A673 (cell line): ENCODE measurements at regions not wholly inside any gene's neighbourhood (a gene's known extent, or its start where the extent isn't known, plus 50 kb on each side); places are given as distances from the start of the nearest gene placed in this dataset.

ENCODE experiments used
- BruUV-seq: library from RNA; stranded (reverse); fragments of 400-500 nt; replicated peaks from 2 replicates; lab custom pipeline; 2021; lab: Mats Ljungman, UMichigan
- CTCF ChIA-PET: fragments of 300-600 bp; sonication (Branson Sonifier 250); formaldehyde crosslinking; loops from one replicate; lab custom pipeline; 2022; ENCODE audit warnings: antibody characterized with exemption; lab: Charles Lee
- POLR2A ChIA-PET: fragments of 300-600 bp; sonication (Branson Sonifier 250); formaldehyde crosslinking; loops from one replicate; lab custom pipeline; 2022; ENCODE audit warnings: antibody characterized with exemption; ENCODE audit not compliant: low non-redundant PET; lab: Charles Lee
- DNase-seq: peaks from one replicate; pipeline ENCODE4 v3.0.0-alpha.2; 2015; ENCODE audit warnings: low spot score
- H3K27ac ChIP-seq: fragments of 200-600 bp; sonication (generic); 2 replicates; pipeline ENCODE4 v1.5.1; 2016; ENCODE audit warnings: mixed run types, low read depth, mild to moderate bottlenecking, mixed read lengths, antibody characterized with exemption, low read length; ENCODE audit not compliant: poor library complexity, severe bottlenecking
- H3K27me3 ChIP-seq: fragments of 200-600 bp; sonication (generic); replicated peaks from 2 replicates; pipeline ENCODE4 v1.6.1; 2017; ENCODE audit warnings: mixed run types, low read depth, mild to moderate bottlenecking, mixed read lengths, antibody characterized with exemption, low read length; ENCODE audit not compliant: insufficient read depth, poor library complexity
- H3K36me3 ChIP-seq: fragments of 200-600 bp; sonication (generic); 2 replicates; pipeline ENCODE4 v1.6.1; 2016; ENCODE audit warnings: mixed run types, mild to moderate bottlenecking, mixed read lengths, antibody characterized with exemption, low read length; ENCODE audit not compliant: insufficient read depth, poor library complexity, severe bottlenecking
- H3K4me1 ChIP-seq: fragments of 200-600 bp; sonication (generic); 2 replicates; pipeline ENCODE4 v1.6.1; 2017; ENCODE audit warnings: mixed run types, mild to moderate bottlenecking, mixed read lengths, antibody characterized with exemption, low read length; ENCODE audit not compliant: insufficient read depth, poor library complexity, severe bottlenecking
- H3K4me3 ChIP-seq: fragments of 200-600 bp; sonication (generic); 2 replicates; pipeline ENCODE4 v1.5.1; 2016; ENCODE audit warnings: low read depth, mixed run types, mild to moderate bottlenecking, mixed read lengths, low read length; ENCODE audit not compliant: poor library complexity, severe bottlenecking
- H3K9me3 ChIP-seq: fragments of 200-600 bp; sonication (generic); 2 replicates; pipeline ENCODE4 v1.6.1; 2016; ENCODE audit warnings: mixed run types, low read depth, mild to moderate bottlenecking, mixed read lengths, antibody characterized with exemption, low read length; ENCODE audit not compliant: poor library complexity, severe bottlenecking
- CTCF ChIP-seq: fragments of 300-800, 200-600 bp; sonication (generic); conservative IDR thresholded peaks from 2 replicates; pipeline ENCODE4 v1.5.1; 2017; ENCODE audit warnings: low read depth, mild to moderate bottlenecking, antibody characterized with exemption, low read length, moderate library complexity, mixed read lengths
- EZH2 ChIP-seq: fragments of 200-600 bp; sonication (generic); IDR thresholded peaks from 2 replicates; pipeline ENCODE4 v1.6.1; 2017; ENCODE audit warnings: borderline replicate concordance, low read depth, mild to moderate bottlenecking, mixed read lengths, antibody characterized with exemption, low read length; ENCODE audit not compliant: poor library complexity, severe bottlenecking
- intact Hi-C: fragments of 100-400 bp; cut with micrococcal nuclease; formaldehyde crosslinking; loops from one replicate; pipeline ENCODE4 v1.10.0; 2022; ENCODE audit not compliant: unreplicated experiment

GRCh38 chr12:127328867-127329266, 938.1 kb upstream of the TMEM132C start:
- TF ChIP-seq CTCF (no peak), EZH2 (no peak)
- Histone ChIP-seq H3K9me3 (no peaks in the 10 kb centered on the region), H3K36me3 (no peaks in the 10 kb centered on the region), H3K4me3 (no peak overlapping the region), H3K4me1 (no peaks in the 10 kb centered on the region), H3K27me3 (no peaks in the 10 kb centered on the region), H3K27ac (no peak overlapping the region)
- ChIA-PET CTCF (no interaction called here), POLR2A (no interaction called here)
- no TSS peak for BruUV-seq
- intact Hi-C loops: no loop called here
- no peak for DNase-seq

- POLR2A ChIA-PET: no interaction called here
- no peak for TF ChIP-seq CTCF
- no peaks in the 10 kb centered on the region for H3K36me3 ChIP-seq
- no peaks in the 10 kb centered on the region for H3K9me3 ChIP-seq
- H3K4me1 ChIP-seq: no peaks in the 10 kb centered on the region
- no TSS peak for BruUV-seq
- intact Hi-C loops: no loop called here
- CTCF ChIA-PET: no interaction called here
- no peaks in the 10 kb centered on the region for H3K27me3 ChIP-seq
- H3K4me3 ChIP-seq: no peak overlapping the region
- H3K27ac ChIP-seq: no peak overlapping the region
- DNase-seq: no peak
These were observed 932.6 kb upstream of the TMEM132C start for GRCh38 chr12:127334365-127334764.

GRCh38 chr12:127334912-127335644, 931.9 kb upstream of the TMEM132C start:
- H3K4me3 ChIP-seq: no peak overlapping the region
- POLR2A ChIA-PET: no interaction called here
- H3K27me3 ChIP-seq: no peaks in the 10 kb centered on the region
- H3K4me1 ChIP-seq: no peaks in the 10 kb centered on the region
- intact Hi-C loops: no loop called here
- no peaks in the 10 kb centered on the region for H3K9me3 ChIP-seq
- CTCF ChIA-PET: no interaction called here
- no peaks in the 10 kb centered on the region for H3K36me3 ChIP-seq
- H3K27ac ChIP-seq: no peak overlapping the region
- no peak for DNase-seq
- no peak for TF ChIP-seq EZH2
- TF ChIP-seq CTCF: no peak
- BruUV-seq: no TSS peak
